Activated CD4-positive, alpha-beta T cell treated with anti-CD3 and anti-CD28 coated beads, Interleukin-2, amount 50 U/mL, for 4 hours (primary cell): ENCODE measurements at regions not wholly inside any gene's neighbourhood (a gene's known extent, or its start where the extent isn't known, plus 50 kb on each side); places are given as distances from the start of the nearest gene placed in this dataset.

Experiments
- DNase-seq, 2 experiments: peaks; one replicate each; pipeline ENCODE4 v3.0.0-alpha.2; 2020

GRCh38 chr2:60033325-60033724 lies 520.1 kb downstream of the BCL11A start:
- DNase-seq = no peak

GRCh38 chr2:60029566-60029883 lies 523.9 kb downstream of the BCL11A start:
- no peak for DNase-seq

GRCh38 chr2:60028849-60029565 lies 524.4 kb downstream of the BCL11A start:
- no peak for DNase-seq

- DNase-seq = no peak
These were observed 528.0 kb downstream of the BCL11A start for GRCh38 chr2:60025496-60025895.

GRCh38 chr2:60023256-60023985 lies 530.0 kb downstream of the BCL11A start:
- DNase-seq = no peak

- no peak for DNase-seq
These were observed 545.8 kb downstream of the BCL11A start for GRCh38 chr2:60007671-60008070.

GRCh38 chr2:60003076-60003475 lies 550.4 kb downstream of the BCL11A start:
- no peak for DNase-seq

- no peak for DNase-seq
These were observed 551.1 kb downstream of the BCL11A start for GRCh38 chr2:60002183-60002867.

GRCh38 chr2:60000686-60001085 lies 552.8 kb downstream of the BCL11A start:
- DNase-seq = no peak

GRCh38 chr2:59998324-59998723 lies 555.1 kb downstream of the BCL11A start:
- no peak for DNase-seq

- no peak for DNase-seq
These were observed 556.1 kb downstream of the BCL11A start for GRCh38 chr2:59997371-59997770.

GRCh38 chr2:59996855-59997254 lies 556.6 kb downstream of the BCL11A start:
- no peak for DNase-seq

- no peak for DNase-seq
These were observed 559.7 kb downstream of the BCL11A start for GRCh38 chr2:59993726-59994125.

- DNase-seq = no peak
These were observed 565.1 kb downstream of the BCL11A start for GRCh38 chr2:59988341-59988740.

GRCh38 chr2:59986511-59986910 lies 566.9 kb downstream of the BCL11A start:
- no peak for DNase-seq

- DNase-seq = no peak
These were observed 567.5 kb downstream of the BCL11A start for GRCh38 chr2:59985923-59986322.

- no peak for DNase-seq
These were observed 579.2 kb downstream of the BCL11A start for GRCh38 chr2:59974051-59974766.

GRCh38 chr2:59969161-59969560 lies 584.3 kb downstream of the BCL11A start:
- no peak for DNase-seq

GRCh38 chr2:59968441-59968840 lies 585.0 kb downstream of the BCL11A start:
- DNase-seq = no peak

- DNase-seq = no peak
These were observed 585.8 kb downstream of the BCL11A start for GRCh38 chr2:59967691-59968090.

GRCh38 chr2:59963157-59963556 lies 590.3 kb downstream of the BCL11A start:
- DNase-seq = no peak

GRCh38 chr2:59961746-59962145 lies 591.7 kb downstream of the BCL11A start:
- no peak for DNase-seq

- no peak for DNase-seq
These were observed 593.5 kb downstream of the BCL11A start for GRCh38 chr2:59959944-59960343.
